Fibroblast of peridontal ligament (primary cell): ENCODE measurements at regions not wholly inside any gene's neighbourhood (a gene's known extent, or its start where the extent isn't known, plus 50 kb on each side); places are given as distances from the start of the nearest gene placed in this dataset.
A peak's percentile ranks its signal among the peaks of the same experiment; 100 is the strongest.
"Not testable (repeated sequence)": the region's sequence is repeated elsewhere in the genome, so short reads cannot be mapped to it uniquely, and the experiment has no call there.

Experiments
- DNase-seq: peaks from one replicate; pipeline ENCODE4 v3.0.0-alpha.2; 2010; ENCODE audit errors: extremely low read depth

GRCh38 chr7:106749165-106749564 lies 88.2 kb upstream of the CCDC71L start:
- DNase-seq: no peak

GRCh38 chr7:106750773-106751172 lies 89.8 kb upstream of the CCDC71L start:
- DNase-seq: no peak

GRCh38 chr7:106752367-106752766 lies 91.4 kb upstream of the CCDC71L start:
- no peak for DNase-seq

- not testable (repeated sequence) for DNase-seq
Measured at GRCh38 chr7:106755024-106755423, 94.1 kb upstream of the CCDC71L start.

GRCh38 chr7:106755641-106756040 lies 94.7 kb upstream of the CCDC71L start:
- no peak for DNase-seq

GRCh38 chr7:106756071-106756470 lies 95.1 kb upstream of the CCDC71L start:
- DNase-seq: no peak

- no peak for DNase-seq
Measured at GRCh38 chr7:106756884-106757283, 95.9 kb upstream of the CCDC71L start.

GRCh38 chr7:106757846-106758245 lies 96.9 kb upstream of the CCDC71L start:
- peak; percentile 71 for DNase-seq

- not testable (repeated sequence) for DNase-seq
Measured at GRCh38 chr7:106762845-106763244, 101.9 kb upstream of the CCDC71L start.

- no peak for DNase-seq
Measured at GRCh38 chr7:106763717-106764116, 101.4 kb upstream of the PIK3CG start.

GRCh38 chr7:106765727-106766355 lies 99.2 kb upstream of the PIK3CG start:
- no peak for DNase-seq

GRCh38 chr7:106766551-106766950 lies 98.5 kb upstream of the PIK3CG start:
- DNase-seq: no peak

GRCh38 chr7:106767078-106767477 lies 98.0 kb upstream of the PIK3CG start:
- peak; percentile 31 for DNase-seq

- peak; percentile 85 for DNase-seq
Measured at GRCh38 chr7:106767498-106768323, 97.4 kb upstream of the PIK3CG start.

- DNase-seq: no peak
Measured at GRCh38 chr7:106768324-106768751, 96.7 kb upstream of the PIK3CG start.

- DNase-seq: peak; percentile 94
Measured at GRCh38 chr7:106770191-106770590, 94.9 kb upstream of the PIK3CG start.

GRCh38 chr7:106772655-106773108 lies 92.4 kb upstream of the PIK3CG start:
- peak; percentile 85 for DNase-seq

GRCh38 chr7:106773228-106773627 lies 91.9 kb upstream of the PIK3CG start:
- no peak for DNase-seq

GRCh38 chr7:106773721-106774120 lies 91.4 kb upstream of the PIK3CG start:
- no peak for DNase-seq

GRCh38 chr7:106774213-106774767 lies 90.8 kb upstream of the PIK3CG start:
- no peak for DNase-seq

- DNase-seq: no peak
Measured at GRCh38 chr7:106774768-106775551, 90.1 kb upstream of the PIK3CG start.

- DNase-seq: peak; percentile 76
Measured at GRCh38 chr7:106775552-106775936, 89.5 kb upstream of the PIK3CG start.
